Stimulated activated CD4-positive, alpha-beta T cell treated with anti-CD3 and anti-CD28 coated beads, Interleukin-1b, Interleukin-23, amount 100 ng/mL, for 24 hours (primary cell): ENCODE measurements at regions not wholly inside any gene's neighbourhood (a gene's known extent, or its start where the extent isn't known, plus 50 kb on each side); places are given as distances from the start of the nearest gene placed in this dataset.

Source experiments
- DNase-seq, 4 experiments: peaks; one replicate each; pipeline ENCODE4 v3.0.0-alpha.2; 2020; ENCODE audit warnings: low read depth in 4 of 4, low spot score in 1 of 4

- DNase-seq = no peak
Observed at GRCh38 chr21:38654580-38654979, 151.1 kb upstream of the ETS2 start.

GRCh38 chr21:38658511-38658910, 147.2 kb upstream of the ETS2 start:
- no peak for DNase-seq

GRCh38 chr21:38659936-38660332, 145.8 kb upstream of the ETS2 start:
- no peak for DNase-seq

- DNase-seq = no peak
Observed at GRCh38 chr21:38660333-38661196, 145.2 kb upstream of the ETS2 start.

GRCh38 chr21:38661197-38661871, 144.4 kb upstream of the ETS2 start:
- DNase-seq = no peak

GRCh38 chr21:38661889-38662568, 143.7 kb upstream of the ETS2 start:
- DNase-seq = no peak

- DNase-seq = no peak
Observed at GRCh38 chr21:38663282-38663681, 142.4 kb upstream of the ETS2 start.

- no peak for DNase-seq
Observed at GRCh38 chr21:38664315-38664714, 141.4 kb upstream of the ETS2 start.

- DNase-seq = no peak
Observed at GRCh38 chr21:38664841-38665240, 140.9 kb upstream of the ETS2 start.

GRCh38 chr21:38667291-38667870, 138.3 kb upstream of the ETS2 start:
- no peak for DNase-seq

- DNase-seq = no peak
Observed at GRCh38 chr21:38668067-38668466, 137.7 kb upstream of the ETS2 start.

GRCh38 chr21:38668541-38668940, 137.2 kb upstream of the ETS2 start:
- DNase-seq = no peak

- DNase-seq = no peak
Observed at GRCh38 chr21:38669186-38669585, 136.5 kb upstream of the ETS2 start.

GRCh38 chr21:38670861-38671260, 134.9 kb upstream of the ETS2 start:
- DNase-seq = no peak

- no peak for DNase-seq
Observed at GRCh38 chr21:38671773-38672172, 134.0 kb upstream of the ETS2 start.

- no peak for DNase-seq
Observed at GRCh38 chr21:38675182-38675824, 130.4 kb upstream of the ETS2 start.

- DNase-seq = no peak
Observed at GRCh38 chr21:38678827-38679226, 126.9 kb upstream of the ETS2 start.

- no peak for DNase-seq
Observed at GRCh38 chr21:38679534-38679933, 126.2 kb upstream of the ETS2 start.

GRCh38 chr21:38680401-38680800, 125.3 kb upstream of the ETS2 start:
- no peak for DNase-seq

GRCh38 chr21:38683222-38683621, 122.5 kb upstream of the ETS2 start:
- no peak for DNase-seq

- DNase-seq = no peak
Observed at GRCh38 chr21:38688068-38688467, 117.7 kb upstream of the ETS2 start.
